HG03520 (cell line): ENCODE measurements at regions not wholly inside any gene's neighbourhood (a gene's known extent, or its start where the extent isn't known, plus 50 kb on each side); places are given as distances from the start of the nearest gene placed in this dataset.
"Not testable (repeated sequence)": the region's sequence is repeated elsewhere in the genome, so short reads cannot be mapped to it uniquely, and the experiment has no call there.

Source experiments
- ATAC-seq: cut with Tn5 transposase; IDR thresholded peaks from one replicate; pipeline ENCODE4 v1.9.1; 2021; ENCODE audit warnings: mild to moderate bottlenecking, moderate library complexity; ENCODE audit not compliant: unreplicated experiment

DNA sequence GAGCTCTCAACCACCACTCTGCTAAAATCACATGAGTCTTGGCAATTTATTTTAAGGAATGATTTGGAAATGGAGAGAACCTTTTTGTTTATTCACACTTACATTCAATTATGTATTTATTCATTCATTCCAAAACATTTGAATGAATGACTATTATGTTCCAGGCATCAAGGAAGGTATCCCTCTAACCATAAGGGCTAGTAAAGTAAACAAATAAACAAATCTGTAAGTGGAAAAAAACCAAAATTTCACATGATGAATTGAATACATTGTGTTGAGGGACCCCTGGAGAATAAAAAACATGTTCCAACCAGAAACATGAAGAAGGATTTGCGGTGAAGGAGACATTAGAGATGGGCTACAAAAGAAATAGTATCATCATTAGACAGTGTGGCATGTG, 677.8 kb downstream of the TOX3 start:
- no peak for ATAC-seq

DNA sequence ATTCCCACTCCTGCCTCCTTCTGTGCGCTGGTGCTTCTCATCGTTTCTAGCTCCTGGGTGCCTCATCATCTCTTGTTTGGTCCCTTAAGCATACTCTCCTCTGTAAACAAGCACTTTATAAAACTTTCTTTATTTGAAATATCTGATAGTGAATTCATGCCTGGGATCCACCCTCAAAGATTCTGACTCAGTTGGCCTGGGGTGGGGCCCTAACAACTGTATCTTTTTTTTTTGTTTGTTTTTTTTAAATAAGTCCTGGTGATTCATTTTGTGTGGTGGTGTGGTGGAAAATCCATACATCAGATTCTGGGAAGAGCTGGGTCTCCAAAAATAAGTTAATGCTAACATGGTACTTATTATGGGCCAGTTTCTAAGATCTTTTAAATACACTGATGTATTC, 678.3 kb downstream of the TOX3 start:
- no peak for ATAC-seq

GRCh38 chr16:51867386-51868065, 679.4 kb downstream of the TOX3 start:
- no peak for ATAC-seq

- no peak for ATAC-seq
Observed at GRCh38 chr16:51864575-51864974, 682.4 kb downstream of the TOX3 start.

- no peak for ATAC-seq
Observed at GRCh38 chr16:51854401-51854951, 692.5 kb downstream of the TOX3 start.

DNA sequence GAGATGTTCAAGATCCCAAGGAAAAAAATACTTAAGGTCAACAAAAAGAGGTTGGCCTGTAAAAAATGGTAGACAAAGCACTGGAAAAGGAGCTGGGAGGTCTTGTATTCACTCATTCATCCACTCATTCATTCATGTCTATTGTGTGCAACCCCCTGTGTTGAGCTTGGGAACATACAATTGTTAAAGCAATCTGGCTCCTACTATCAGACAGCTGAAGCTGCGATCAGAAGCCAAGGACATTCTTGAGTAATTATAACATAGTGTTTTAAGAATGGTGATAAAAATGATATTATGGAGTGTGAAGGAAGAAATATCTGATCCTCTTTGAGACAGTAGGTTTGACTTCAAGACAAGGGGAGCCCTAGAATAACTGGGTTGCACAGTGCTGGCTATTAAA, 693.4 kb downstream of the TOX3 start:
- ATAC-seq, result no peak

DNA sequence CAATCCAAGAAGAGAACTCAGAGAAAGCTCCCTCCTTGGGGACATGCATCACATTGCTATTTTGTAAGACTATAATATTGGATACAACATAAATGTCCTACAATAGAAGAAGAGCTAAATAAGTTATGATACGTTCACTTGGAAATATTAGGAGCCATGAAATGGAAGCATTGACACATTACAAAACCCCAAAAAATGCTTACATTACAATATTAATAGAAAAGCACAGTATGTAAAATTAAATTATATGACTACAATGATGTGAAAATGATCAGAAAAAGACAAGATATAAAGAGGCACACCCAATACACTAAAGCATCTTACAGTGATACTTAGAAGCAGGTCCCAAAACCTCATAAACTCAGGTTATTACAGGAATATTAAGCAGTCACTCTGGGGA, 694.1 kb downstream of the TOX3 start:
- no peak for ATAC-seq

GRCh38 chr16:51851111-51851510, 695.8 kb downstream of the TOX3 start:
- no peak for ATAC-seq

DNA sequence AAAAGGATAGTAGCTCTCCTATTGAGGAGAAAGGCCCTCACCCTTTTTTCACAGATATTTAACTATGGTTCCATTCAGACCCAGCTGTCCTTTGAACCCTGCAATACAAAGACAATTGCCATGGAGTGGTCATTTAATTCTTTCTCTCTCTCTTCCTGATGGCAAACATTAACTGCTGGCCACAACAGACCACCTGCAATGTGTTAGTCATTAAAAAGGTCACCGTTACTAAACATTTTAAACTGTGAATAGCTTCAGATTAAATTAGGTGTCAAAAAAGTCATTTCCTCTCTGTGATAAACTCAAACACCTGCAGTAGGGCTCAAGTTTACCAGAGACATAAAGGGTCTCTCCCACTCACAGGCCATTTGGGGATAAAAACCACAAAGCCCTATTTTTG, 697.2 kb downstream of the TOX3 start:
- ATAC-seq, result no peak

GRCh38 chr16:51845586-51846305, 694.7 kb upstream of the SALL1 start:
- no peak for ATAC-seq

- no peak for ATAC-seq
Observed at GRCh38 chr16:51839727-51840462, 688.8 kb upstream of the SALL1 start.

DNA sequence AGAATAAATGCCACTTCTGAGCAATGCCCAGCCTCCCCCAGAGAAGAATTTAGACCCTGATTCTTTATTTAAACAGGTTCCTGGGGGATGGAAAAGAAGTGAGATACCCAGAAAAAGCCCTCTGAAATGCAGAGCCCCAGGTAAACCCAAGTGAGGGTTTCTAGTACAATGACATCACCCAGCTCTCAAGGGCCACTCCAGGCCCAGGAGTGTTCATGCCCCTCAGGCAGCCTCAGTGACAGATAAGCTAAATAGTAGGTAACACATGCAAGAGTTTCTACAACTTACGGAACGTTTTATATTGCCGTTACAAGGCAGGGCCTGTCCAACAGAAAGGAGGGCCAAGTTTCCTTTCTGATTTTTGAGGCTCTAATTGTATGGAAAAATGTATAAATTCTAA, 683.7 kb upstream of the SALL1 start:
- ATAC-seq, result no peak

GRCh38 chr16:51834133-51834532, 683.1 kb upstream of the SALL1 start:
- no peak for ATAC-seq

DNA sequence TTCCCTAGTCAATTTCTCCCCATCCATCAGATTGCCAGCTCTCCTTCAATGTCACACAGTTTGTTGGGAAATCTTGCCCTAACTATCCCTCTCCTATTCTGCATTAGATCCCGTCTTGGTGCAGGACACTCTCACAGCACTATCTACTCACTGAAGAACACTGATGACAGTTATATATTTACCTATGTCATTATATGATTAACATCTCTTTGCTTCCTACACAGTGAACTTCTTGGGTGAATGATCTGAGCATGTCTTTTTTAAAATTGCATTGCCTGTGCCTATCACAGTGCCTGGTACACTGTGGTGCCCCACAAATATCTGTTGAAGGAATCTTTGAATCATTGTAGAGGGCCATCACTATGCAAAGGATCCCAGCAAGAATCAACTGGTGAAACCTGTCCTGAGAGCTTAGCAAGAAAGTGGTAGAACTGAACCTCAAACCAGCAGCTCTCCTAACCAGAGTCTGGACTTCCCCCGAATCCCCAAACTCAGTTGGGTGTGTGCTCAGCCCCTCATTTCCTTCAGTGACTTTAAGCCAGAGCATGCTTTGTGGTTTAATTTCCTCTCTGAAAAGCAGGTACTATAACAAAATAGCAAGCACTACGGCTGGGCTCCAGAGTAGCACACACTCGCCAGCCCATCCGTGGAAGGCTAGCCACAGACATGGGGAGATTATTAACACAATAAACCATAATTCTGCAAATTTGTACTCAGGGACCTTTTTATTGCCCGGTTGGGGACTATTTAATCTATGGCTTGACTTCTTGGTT, 680.7 kb upstream of the SALL1 start:
- no peak for ATAC-seq

DNA sequence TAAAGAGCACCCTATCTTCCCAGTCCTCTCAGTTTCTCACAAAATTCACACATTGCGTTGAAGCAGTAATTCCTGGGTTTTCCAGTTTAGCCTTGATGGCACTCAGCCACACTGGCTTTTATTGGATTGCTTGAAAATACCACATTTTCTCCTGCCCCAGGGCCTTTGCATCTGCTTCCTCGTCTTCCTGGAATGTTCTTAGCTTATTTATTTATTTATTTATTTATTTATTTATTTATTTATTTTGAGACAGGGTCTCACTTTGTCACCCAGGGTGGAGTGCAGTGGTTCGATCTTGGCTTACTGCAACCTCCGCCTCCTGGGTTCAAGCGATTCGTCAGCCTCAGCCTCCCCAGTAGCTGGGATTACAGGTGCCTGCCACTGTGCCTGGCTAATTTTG, 680.0 kb upstream of the SALL1 start:
- ATAC-seq, result not testable (repeated sequence)

- no peak for ATAC-seq
Observed at GRCh38 chr16:51825779-51826178, 674.7 kb upstream of the SALL1 start.

GRCh38 chr16:51822471-51822870, 671.4 kb upstream of the SALL1 start:
- no peak for ATAC-seq

GRCh38 chr16:51821527-51821926, 670.5 kb upstream of the SALL1 start:
- ATAC-seq, result no peak

DNA sequence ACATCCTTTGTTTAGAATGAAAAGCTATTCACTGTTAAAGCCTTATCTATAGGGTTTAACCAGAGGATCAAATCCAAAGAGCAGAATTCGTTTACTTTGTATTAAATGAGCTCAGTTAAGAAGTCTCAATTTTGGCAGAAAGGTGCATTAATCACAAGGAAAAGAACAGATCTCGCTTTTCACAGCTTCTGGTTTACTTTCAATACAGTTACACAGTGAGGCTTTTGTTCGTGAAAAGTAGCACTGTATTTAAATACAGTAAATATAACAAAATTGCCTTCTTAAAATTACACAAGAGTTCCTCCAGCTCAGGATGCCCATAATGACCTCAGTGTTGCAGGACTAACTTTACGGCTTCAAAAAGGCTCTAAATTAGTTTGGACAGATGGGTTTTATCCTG, 669.1 kb upstream of the SALL1 start:
- ATAC-seq, result no peak

GRCh38 chr16:51818342-51818944, 667.4 kb upstream of the SALL1 start:
- no peak for ATAC-seq

GRCh38 chr16:51816929-51817328, 665.9 kb upstream of the SALL1 start:
- no peak for ATAC-seq
